Lower leg skin (tissue), 3 donors: ENCODE measurements at regions not wholly inside any gene's neighbourhood (a gene's known extent, or its start where the extent isn't known, plus 50 kb on each side); places are given as distances from the start of the nearest gene placed in this dataset.

Source experiments
- POLR2A ChIP-seq, 2 donors: fragments of 450-650 bp; IDR thresholded peaks; one replicate each; pipeline ENCODE4 v1.6.1; 2016 to 2017; ENCODE audit warnings: antibody characterized with exemption in 2 of 2, mild to moderate bottlenecking in 1 of 2, moderate library complexity in 1 of 2
- TF ChIP-seq, protein P1 (sequence below), 3 donors: fragments of 450-650 bp; IDR thresholded peaks; one replicate each; pipeline ENCODE4 v1.5.1; 2016; ENCODE audit warnings: antibody characterized with exemption in 3 of 3, mild to moderate bottlenecking in 3 of 3, moderate library complexity in 2 of 3

DNA sequence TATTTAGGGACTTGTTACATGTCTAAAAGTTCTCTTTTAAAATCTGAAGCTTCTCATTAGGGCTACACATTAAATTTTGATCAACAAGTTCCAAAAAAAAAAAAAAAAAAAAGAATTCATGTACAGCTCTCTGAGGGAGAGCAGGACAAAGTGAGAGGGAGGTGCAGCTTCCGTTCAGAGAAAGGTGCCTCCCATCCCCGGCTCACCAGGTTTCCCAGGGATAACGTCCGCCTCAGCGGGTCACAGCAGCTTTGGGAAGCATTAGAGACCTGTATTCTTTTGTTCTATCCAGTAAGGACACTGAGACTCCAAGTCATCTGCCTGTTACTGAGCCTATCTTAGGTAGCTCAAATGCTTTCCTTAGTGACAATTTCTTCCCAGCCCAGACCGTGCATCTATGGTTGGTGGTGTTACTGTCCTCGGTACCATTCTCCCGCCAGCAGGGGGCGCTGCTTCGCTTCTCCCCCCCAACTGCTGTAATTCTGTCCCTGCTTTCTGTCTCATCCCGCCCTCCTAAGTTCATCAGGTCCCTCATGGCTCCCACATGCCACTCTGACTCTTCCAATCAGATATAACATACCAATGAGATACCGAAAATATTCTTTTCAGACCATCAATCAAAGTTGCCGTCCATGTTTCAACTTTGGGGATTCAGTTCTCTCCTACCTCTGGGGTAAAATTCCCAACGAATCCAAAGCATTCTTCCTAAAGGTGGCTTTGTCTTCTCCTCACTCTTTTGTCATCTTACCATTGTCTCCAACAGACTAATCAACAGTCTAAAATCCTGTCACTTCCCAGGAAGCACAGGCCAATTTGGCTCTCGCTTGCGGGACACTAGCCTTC, 466.5 kb downstream of the METTL4 start:
- TF ChIP-seq, protein P1, sequence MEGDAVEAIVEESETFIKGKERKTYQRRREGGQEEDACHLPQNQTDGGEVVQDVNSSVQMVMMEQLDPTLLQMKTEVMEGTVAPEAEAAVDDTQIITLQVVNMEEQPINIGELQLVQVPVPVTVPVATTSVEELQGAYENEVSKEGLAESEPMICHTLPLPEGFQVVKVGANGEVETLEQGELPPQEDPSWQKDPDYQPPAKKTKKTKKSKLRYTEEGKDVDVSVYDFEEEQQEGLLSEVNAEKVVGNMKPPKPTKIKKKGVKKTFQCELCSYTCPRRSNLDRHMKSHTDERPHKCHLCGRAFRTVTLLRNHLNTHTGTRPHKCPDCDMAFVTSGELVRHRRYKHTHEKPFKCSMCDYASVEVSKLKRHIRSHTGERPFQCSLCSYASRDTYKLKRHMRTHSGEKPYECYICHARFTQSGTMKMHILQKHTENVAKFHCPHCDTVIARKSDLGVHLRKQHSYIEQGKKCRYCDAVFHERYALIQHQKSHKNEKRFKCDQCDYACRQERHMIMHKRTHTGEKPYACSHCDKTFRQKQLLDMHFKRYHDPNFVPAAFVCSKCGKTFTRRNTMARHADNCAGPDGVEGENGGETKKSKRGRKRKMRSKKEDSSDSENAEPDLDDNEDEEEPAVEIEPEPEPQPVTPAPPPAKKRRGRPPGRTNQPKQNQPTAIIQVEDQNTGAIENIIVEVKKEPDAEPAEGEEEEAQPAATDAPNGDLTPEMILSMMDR (IDR thresholded peaks at IDR 0.05): no peak
- no peak for TF ChIP-seq POLR2A (IDR thresholded peaks at IDR 0.05)
